Kidney (tissue), 13 donors: ENCODE measurements at regions not wholly inside any gene's neighbourhood (a gene's known extent, or its start where the extent isn't known, plus 50 kb on each side); places are given as distances from the start of the nearest gene placed in this dataset.

Experiments used
- DNase-seq, 5 donors: peaks; one replicate each; pipeline ENCODE4 v3.0.0-alpha.2; 2013 to 2020
- FAIRE-seq: peaks from 2 replicates; lab custom pipeline; 2012; peaks lifted over from hg19 to GRCh38; lab: Jason Lieb, UNC
- H3K27ac ChIP-seq, 2 donors: one replicate each; pipeline ENCODE4 v1.7.0; 2013; ENCODE audit warnings: low read depth in 2 of 2, low read length in 2 of 2, inconsistent platforms in 1 of 2
- H3K27me3 ChIP-seq: one replicate; pipeline ENCODE4 v1.7.1; 2013; ENCODE audit warnings: low read length, inconsistent platforms; ENCODE audit not compliant: control insufficient read depth, insufficient read depth
- H3K36me3 ChIP-seq, 3 donors: one replicate each; pipeline versions ENCODE4 v1.7.0 to v1.7.1; 2013; ENCODE audit warnings: low read length in 3 of 3, control low read depth in 1 of 3, inconsistent platforms in 1 of 3; ENCODE audit not compliant: insufficient read depth in 3 of 3, control insufficient read depth in 2 of 3
- H3K4me1 ChIP-seq, 3 donors: one replicate each; pipeline versions ENCODE4 v1.7.0 to v1.7.1; 2013; ENCODE audit warnings: low read length in 3 of 3, inconsistent platforms in 1 of 3, low read depth in 1 of 3; ENCODE audit not compliant: control insufficient read depth in 2 of 3, insufficient read depth in 2 of 3
- H3K4me3 ChIP-seq, 3 donors: one replicate each; pipeline versions ENCODE4 v1.7.0 to v1.8.1; 2013; ENCODE audit warnings: low read length in 3 of 3, control low read depth in 1 of 3, inconsistent platforms in 1 of 3
- H3K9ac ChIP-seq, 3 donors: one replicate each; pipeline versions ENCODE4 v1.7.0 to v1.7.1; 2013; ENCODE audit warnings: low read length in 3 of 3, control low read depth in 1 of 3, inconsistent platforms in 1 of 3
- H3K9me3 ChIP-seq, 3 donors: one replicate each; pipeline versions ENCODE4 v1.7.0 to v1.7.1; 2013; ENCODE audit warnings: low read length in 3 of 3, control low read depth in 1 of 3, inconsistent platforms in 1 of 3; ENCODE audit not compliant: control insufficient read depth in 2 of 3, insufficient read depth in 1 of 3
- intact Hi-C: fragments of 100-400 bp; cut with DNase I; formaldehyde crosslinking; loops from one replicate; pipeline ENCODE4 v1.11.1; 2022
- TF ChIP-seq, protein P1 (sequence below): IDR thresholded peaks from 3 replicates; pipeline ENCODE4 v1.5.1; 2012; ENCODE audit warnings: mild to moderate bottlenecking, moderate library complexity, borderline replicate concordance; ENCODE audit not compliant: insufficient read depth; ENCODE audit errors: extremely low read depth
- donor health status: control.
- donor health status: control.
- donor health status: control.
- donor health status: control.
- donor health status: control.
- donor health status: DM: yes; HTN: yes; CAD: no.
- donor health status: Normal renal cell carcinoma (clear cell type).

DNA sequence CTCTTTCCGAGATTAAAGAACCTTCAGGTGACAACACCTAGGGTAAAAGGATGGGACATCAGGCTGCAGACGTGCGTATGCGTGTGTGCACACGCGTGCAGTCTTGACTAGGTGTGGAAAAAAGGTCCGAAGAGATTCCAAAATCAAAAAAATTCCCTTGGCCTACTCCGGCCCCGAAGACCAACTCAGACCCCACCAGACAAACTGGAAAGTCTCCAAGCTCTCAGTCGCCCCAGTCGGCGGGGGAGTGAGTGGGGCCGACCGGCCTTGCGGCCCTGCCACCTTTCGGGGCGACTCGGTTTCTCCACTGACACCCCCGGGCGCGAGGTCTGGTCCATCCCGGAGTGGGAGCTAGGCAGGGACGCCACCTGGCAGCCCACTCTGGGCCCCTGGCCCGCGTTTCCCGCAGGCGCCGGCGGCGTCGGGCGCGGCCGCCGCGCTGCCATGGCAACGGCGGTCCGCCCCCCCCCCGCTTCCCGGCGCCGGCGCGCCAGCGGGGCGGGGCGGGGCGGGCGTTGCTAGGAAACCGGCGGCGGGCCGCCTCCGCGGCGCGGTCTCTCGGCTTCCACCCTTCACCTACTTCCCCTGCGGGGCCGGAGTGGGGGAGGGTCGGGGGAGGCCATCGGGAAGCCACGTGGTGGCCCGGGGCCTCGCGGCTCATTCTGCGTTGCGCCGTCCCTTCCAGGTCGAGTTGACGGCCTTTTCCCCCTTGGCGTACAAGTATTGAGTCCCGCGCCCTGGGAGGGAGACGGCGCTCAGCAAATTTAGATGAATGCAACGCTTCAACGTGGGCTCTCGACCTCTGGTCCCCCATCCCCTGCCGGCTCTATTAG is 253.1 kb downstream of the EFCAB11 start:
- no peaks in the 10 kb centered on the region for H3K36me3 ChIP-seq
- H3K27me3 ChIP-seq: no peaks in the 10 kb centered on the region
- DNase-seq (peak; percentile 89 to 95 (median 95)), FAIRE-seq (no peak)
- H3K9me3 ChIP-seq: no peaks in the 10 kb centered on the region
- intact Hi-C loops: no loop called here
- TF ChIP-seq, protein P1, sequence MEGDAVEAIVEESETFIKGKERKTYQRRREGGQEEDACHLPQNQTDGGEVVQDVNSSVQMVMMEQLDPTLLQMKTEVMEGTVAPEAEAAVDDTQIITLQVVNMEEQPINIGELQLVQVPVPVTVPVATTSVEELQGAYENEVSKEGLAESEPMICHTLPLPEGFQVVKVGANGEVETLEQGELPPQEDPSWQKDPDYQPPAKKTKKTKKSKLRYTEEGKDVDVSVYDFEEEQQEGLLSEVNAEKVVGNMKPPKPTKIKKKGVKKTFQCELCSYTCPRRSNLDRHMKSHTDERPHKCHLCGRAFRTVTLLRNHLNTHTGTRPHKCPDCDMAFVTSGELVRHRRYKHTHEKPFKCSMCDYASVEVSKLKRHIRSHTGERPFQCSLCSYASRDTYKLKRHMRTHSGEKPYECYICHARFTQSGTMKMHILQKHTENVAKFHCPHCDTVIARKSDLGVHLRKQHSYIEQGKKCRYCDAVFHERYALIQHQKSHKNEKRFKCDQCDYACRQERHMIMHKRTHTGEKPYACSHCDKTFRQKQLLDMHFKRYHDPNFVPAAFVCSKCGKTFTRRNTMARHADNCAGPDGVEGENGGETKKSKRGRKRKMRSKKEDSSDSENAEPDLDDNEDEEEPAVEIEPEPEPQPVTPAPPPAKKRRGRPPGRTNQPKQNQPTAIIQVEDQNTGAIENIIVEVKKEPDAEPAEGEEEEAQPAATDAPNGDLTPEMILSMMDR: no peak
- peak overlapping the region; percentile 43 to 56 for H3K27ac ChIP-seq
- H3K4me1 ChIP-seq: peaks cover 0 to 5% (median 0%) of the 10 kb centered on the region in 3 donors
- peak overlapping the region; percentile 60 to 79 (median 64) for H3K4me3 ChIP-seq
- peak overlapping the region; percentile 8 to 64 (median 9) for H3K9ac ChIP-seq

DNA sequence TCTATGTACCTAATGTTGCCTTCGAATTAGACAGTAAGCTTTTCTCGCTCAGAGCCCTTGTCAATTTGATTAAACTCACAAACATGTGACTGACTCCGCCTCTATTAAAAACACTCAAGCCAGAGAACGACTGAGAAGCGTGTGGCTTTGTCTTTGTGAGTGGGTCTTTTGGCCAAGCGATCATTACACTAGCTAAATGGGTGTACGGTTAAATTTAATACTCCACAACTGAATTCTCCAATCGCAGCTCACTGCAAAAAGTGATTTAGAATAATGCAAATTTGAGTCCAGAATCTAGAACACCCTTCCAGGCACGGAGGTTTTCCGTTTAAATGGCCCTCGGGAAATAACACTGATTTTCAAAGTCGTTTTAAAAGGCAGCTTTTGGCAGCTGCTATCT is 253.7 kb downstream of the EFCAB11 start:
- Histone ChIP-seq H3K4me1 (peaks cover 0 to 5% (median 0%) of the 10 kb centered on the region in 3 donors), H3K4me3 (peak overlapping the region in 2 of 3 donors; percentile 64 to 79), H3K27ac (no peak overlapping the region), H3K27me3 (no peaks in the 10 kb centered on the region), H3K9ac (peak overlapping the region in 1 of 3 donors; percentile 28), H3K36me3 (no peaks in the 10 kb centered on the region), H3K9me3 (no peaks in the 10 kb centered on the region)
- intact Hi-C loops: no loop called here
- TF ChIP-seq, protein P1: no peak
- DNase-seq: peak in 2 of 5 donors; percentile 9 to 34
- FAIRE-seq: no peak

DNA sequence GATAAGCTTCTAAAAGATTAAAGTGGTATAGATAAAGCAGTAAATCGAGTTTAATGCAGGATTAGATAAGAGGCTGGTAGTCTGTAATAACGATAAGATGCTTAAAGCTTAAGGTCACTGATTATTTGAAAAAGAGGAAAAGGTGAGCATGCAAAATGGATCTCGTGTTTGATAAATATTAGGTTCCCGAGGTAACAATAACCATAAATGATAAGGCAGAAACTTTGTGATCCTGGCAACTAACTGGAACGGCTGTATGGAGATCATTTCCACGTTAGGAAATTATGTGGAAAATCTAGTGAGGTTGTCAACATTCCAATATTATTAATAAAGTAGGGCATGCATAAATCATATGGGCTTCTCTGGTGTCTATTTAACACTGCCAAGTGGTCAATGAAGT is 255.5 kb downstream of the EFCAB11 start:
- FAIRE-seq (no peak), DNase-seq (no peak)
- Histone ChIP-seq H3K9me3 (no peaks in the 10 kb centered on the region), H3K4me3 (no peak overlapping the region), H3K4me1 (peaks cover 0 to 5% (median 0%) of the 10 kb centered on the region in 3 donors), H3K27ac (no peak overlapping the region), H3K36me3 (no peaks in the 10 kb centered on the region), H3K9ac (no peak overlapping the region), H3K27me3 (no peaks in the 10 kb centered on the region)
- TF ChIP-seq, protein P1: no peak
- intact Hi-C loops: no loop called here
